ENCODE measurements at regions not wholly inside any gene's neighbourhood (a gene's known extent, or its start where the extent isn't known, plus 50 kb on each side); places are given as distances from the start of the nearest gene placed in this dataset.
"Not testable (repeated sequence)": the region's sequence is repeated elsewhere in the genome, so short reads cannot be mapped to it uniquely, and the experiment has no call there.

DNA sequence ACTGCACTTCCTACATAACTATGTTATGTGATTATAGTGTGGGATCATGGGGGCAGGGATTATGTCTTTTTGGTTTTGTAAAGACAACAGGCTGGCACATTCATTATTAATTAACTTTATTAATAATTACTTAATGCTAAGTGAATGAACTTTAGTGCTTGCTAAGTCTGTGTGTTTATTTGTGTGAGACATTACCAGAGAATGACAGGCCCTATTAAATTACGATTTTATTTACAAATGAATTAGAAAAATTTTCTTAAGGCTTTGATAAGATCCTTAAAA lies 100.9 kb downstream of the CD83 start:
- no peak for DNase-seq

DNA sequence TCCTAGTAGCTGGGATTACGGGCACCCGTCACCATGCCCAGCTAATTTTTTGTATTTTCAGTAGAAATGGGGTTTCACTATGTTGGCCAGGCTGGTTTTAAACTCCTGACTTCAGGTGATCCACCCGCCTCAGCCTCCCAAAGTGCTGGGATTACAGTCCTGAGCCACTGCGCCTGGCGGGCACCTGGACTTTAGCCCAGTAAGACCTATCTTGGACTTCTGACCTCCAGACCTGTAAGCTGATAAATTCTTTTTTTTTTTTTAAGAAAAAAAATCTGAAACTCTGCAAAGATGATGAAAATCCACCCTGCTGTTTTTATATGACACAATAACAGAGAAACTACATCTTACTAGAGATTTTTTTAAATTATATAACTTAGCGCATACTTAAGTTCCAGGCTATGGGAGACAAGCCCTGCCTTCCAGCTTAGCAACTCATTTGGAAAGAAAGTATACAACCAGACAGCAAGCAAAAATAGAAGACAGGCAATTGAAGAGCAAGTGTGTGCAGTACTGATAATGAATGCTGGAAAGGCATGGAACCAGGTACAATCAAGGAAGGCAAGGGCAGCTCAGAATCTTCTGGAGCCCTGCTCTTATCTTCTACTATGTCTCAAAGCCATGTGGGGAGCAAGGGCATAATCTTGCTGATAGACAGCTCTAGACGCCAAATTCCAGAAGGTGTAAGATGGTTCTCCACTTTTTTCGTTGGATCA lies 104.2 kb downstream of the CD83 start:
- no peak for DNase-seq

DNA sequence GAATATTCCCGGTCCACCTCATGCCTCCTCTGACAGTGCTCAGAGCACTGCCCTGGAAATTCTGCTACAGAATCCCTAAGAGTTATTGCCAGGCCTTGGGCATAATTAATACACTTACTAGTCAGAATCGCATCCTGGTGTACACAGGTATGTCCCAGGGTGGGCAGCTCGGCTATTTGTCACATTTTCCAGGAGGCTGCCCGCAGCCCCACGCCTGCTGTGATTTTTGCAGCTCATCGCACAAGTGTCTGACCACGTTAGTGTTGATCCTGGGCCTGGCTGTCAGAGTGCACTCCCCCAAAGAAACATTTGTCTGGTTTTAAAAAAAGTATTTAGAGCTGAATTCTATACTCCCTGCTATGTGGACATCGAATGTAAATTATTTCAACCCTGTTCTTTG lies 105.4 kb downstream of the CD83 start:
- no peak for DNase-seq

DNA sequence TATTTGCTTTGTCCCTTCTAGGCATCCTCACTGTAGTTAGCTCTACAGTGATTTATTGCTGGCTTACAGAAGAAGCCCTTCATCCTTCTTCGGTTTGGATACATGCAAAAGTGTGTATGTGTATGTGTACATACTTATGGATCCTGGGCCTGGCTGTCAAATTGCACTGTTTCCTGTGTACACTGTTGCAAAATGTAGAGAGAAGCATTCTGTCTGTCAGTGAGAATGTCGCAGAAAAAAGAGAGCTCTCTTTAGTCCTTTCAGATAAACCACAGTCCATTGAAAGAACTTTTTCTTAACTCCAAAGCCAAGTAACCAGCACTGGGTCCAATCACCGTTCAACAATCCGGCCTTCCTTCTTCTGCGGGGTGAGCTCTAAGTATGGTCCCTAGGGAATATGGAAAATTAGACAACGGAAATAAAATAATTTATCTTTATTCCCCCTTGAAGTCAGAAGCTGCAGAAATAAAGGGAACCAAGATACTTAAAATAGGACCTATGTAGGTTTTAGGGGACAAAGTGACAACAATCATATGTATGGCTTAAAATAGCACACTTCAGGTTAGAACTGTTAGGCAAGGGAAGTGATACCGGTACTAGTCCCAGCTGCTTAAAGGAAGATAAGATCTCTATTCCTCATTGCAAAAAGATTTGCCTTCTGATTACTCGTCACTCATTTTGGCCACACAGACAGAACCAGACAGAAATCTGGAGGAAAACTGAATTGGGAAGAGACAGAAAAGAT lies 107.0 kb downstream of the CD83 start:
- DNase-seq = no peak

DNA sequence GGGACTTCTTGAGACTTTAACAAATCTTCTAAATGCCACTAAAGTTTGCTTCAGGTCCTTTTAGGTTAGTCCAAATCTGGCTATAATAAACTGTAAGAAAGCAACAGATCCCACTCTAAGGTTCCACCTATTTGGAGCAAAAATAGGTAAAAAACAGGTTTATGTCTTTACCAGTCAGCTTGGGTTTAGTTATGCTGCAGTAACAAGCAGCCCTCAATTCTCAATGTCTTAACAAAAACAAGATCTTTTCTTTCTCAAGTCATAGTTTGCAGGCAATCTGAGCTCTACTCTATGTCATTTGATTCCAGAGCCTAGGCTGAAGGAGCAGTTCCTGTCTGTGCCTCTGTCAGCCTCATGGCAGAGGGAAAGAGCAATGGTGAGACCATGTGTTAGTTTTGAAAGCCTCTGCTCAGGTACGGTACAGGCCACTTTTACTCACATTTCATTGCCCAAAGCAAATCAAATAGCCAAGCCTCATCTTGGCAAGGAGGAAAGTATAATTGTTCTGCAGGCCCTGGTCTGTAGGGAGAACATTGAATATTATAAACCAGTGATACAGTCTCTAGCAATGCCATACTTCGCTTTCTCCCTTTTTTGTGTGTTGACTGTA lies 108.6 kb downstream of the CD83 start:
- no peak for DNase-seq

DNA sequence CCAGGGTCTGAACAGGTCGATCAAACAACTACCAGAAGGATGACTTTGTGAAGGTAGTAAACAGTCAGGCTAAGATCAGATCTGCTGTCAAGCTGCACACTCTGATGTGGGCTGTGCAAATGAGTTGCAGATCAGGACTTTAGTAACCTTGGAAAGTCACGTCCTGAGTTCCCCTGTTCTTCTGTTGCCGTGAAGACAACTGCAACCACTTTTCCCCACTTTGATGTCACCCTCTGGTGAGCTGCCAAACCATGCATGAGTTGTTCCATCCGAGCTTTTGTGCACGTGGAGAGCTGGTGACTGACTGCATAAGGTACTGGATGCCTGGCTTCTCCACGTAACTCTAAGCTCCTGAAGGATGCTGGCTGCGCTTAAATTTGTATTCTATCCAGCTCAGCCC lies 111.0 kb downstream of the CD83 start:
- DNase-seq = peak; percentile 28

DNA sequence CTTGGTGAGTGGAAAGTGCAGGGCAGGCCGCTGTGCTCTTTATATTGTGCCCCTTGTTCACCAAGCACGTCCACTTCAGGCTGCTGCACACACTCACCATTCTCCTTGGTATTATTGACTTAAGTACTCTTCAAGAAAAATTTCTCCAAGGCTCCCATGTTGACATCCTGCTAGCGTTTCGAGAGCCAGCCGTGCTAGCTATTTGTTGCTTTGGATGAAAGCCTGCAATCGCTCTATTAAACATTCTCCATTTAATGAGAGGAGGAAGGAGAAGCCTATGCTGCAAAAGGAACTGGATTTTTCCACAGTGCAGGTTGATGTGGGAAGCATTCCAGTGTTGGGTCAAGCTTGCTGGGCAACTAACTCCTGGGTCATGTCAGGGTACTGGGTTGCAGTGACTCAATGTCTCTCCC lies 113.5 kb downstream of the CD83 start:
- no peak for DNase-seq

DNA sequence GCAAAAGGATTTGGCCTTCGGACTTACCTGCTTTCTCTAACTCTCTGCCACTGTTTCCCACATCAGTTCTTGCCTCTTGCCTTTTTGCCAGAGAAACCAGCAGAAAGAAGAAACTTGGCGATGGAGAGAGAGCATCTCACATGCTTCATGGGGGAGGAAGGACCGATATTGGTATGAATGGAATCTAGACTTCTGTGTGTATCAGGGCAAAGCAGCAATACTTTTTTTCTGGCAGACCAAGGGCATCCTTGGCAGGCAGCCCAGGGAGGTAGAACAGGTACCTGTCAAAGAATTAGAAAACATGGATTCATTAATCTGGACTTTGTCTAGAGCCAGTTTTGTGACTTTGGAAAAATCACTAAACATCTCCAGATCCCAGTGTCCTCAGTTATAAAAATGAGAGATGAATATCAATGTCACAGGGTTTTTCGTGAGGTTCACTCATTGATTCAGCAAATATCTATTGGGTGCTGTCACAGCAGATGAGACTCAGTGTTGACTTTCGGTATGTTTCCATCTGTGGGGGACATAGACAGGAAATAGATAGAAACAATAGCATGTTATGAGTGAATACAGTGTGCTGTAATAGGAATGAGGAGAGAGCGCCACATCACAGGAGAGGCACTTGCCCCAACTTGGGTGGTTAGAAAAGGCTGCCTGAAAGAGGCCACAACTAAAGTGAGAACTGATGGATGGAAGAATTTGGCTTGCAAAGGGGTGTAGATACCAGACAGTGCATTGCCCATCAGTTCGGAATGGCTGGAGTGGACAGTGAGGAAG lies 114.1 kb downstream of the CD83 start:
- no peak for DNase-seq

DNA sequence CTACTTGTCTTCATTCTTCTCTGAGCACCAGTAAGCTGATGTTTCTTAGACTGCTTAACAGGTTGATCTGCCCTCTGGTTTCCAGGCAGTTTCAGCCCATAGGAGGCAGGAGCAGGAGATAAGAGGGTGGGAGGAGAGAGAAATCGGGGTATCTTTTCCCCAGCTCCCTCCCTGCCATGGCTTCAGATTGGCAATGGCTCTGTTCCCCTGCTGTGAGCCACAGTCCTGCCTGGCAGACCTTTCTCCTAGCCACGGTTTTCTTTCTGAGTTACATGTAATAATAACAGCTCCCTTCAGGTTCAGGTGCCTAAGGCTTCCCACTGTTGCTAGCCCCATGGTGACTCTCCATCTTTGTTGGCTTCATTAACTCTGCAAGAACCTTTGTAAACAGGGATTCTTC lies 115.3 kb downstream of the CD83 start:
- no peak for DNase-seq

DNA sequence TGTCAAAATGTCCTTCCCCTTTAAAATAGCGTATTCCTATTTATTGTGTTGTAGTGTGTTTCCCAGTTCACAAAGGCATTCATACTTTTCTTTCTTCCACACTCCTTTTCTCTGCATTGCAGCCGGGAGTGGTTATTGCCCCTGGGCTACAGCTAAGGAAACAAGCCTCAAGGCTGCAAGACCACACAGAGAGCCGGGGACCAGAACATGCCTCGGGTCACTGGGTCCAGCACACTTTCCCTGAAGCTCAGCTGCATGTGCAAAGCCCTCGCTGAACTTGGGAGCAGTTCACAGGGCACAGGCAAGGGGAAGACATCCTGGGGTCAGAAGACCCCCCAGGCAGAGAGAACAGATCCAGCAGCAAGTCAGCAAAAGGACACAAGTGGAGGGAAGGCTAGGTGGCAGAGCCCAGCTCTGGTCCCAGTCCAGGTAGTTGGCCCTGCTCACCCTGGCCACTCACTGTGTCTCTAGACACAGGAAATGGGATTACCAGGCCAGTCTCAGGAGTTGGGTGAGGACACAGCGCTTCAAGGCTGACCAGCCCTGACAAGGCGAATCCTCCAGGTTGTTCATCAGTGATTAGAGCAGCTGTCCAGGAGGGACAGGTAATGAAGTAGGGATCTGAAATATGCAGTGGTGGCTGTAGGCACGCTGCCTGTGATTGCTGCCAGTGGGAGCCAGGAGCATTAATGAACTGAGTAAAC lies 118.2 kb downstream of the CD83 start:
- DNase-seq = no peak

DNA sequence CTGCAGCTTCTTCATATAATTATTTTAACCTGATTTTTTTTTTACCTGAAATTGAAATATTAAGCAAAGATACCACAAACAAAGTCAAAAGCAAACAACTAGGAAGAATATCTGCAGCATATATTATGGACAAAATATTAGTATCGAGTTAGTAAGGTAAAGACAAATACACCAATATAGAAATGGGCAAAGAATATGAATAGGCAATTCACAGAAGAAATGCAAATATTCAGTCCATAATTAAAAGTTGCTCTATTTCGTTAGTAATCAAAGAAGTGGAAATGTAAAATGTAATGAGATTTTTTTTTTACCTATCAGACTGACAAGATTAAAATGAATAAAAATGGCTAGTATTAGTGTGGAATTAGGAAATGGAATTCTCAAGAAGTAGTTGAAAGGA lies 121.5 kb downstream of the CD83 start:
- no peak for DNase-seq

DNA sequence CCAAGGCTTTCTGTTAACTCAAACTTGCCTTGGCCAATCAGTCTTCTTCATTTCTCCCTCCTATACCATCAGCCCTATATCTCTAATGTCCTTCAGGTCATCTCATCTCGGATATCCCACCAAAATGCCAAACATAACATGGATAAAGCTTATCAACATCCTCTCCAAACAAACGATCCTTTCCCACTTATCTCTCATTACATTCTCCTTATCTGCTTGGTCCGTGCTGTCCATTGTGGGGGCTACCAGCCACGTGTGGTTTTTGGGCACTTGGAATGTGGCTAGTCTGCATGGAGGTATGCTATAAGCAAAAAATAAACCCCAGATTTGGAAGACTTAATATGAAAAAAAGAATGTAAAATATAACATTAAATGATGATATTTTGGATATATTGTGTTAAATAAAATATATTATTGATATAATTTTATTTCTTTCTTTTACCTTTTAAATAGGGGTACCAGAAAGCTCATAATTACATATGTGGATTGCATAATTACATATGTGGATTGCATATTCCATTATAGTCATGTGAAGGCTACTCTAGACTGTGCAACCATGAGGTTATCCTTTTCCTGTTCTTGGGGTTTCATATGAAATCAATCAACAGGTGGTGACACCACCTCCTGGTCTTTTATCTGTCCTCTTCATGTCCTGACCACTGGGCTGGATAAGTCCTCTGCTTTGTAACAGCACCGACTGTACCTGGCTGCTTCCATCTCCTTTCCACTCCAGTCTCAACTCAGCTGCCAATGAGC lies 123.0 kb downstream of the CD83 start:
- DNase-seq = no peak

DNA sequence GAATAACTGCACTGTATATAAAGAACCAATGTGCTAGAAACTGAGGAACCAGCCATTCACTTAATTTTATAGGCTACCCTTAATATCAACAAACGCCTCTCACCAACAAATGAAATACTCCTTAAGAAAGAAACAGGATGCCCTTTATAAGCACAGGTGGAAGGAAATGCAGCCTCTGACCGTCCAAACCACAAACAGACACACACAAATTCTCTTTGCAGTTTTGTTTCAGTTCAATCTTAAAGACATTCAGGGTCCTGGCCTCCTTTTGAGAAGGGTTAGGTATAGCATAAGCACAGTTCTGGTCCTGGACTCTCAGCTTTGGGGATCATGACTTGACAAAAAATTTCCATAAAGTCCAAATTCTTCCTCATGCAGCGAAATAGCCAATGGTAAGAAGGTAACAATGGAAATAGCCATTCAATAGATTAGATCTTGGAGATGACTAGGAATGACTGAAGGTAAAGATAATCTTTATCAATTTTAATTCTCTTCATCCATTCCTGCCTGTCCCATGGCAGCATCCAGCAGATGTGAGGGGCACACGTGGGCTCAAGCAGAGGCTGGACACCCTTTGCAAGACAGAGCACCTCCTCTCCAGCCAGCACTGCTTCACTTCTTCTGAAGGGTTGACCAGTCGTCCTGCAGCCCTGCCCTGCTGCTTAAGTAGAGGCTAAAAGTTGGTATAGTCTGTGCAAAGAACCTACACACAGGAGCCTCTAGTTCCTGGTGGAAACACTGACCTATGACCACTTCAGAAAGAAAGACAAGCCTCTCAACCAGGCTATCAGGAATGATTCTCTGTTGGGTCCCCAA lies 123.9 kb downstream of the CD83 start:
- DNase-seq = no peak

DNA sequence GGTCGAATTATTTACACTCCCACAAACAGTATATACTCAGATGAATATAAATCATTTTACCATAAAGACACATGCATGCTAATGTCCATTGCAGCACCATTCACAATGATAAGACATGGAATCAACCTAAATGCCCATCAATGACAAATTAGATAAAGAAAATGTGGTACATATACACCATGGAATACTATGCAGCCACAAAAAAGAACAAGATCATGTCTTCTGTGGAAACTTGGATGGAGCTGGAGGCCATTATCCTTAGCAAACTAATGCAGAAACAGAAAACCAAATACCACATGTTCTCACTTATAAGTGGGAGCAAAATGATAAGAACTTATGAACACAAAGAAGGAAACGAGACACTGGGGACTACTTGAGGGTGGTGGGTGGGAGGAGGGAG lies 125.3 kb downstream of the CD83 start:
- DNase-seq = not testable (repeated sequence)

DNA sequence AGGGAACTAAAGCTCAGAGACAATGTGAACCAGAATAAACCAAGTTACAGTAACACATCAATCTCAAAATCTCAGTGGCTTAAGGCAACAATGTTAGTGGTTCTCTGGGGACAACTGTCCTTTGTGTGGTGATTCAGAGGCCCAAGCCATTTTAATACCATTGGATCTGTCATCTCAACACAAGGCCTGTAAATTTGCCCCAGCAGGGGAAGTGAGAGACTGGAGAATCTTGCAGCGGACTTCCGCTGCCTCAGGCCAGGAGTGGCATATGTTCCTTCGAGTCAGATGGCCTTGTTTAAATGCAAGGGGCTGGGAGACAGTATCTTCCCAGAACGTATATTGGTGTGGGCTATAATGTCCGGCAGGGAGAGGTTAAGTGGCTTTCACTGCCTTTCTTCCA lies 126.0 kb downstream of the CD83 start:
- DNase-seq = no peak

DNA sequence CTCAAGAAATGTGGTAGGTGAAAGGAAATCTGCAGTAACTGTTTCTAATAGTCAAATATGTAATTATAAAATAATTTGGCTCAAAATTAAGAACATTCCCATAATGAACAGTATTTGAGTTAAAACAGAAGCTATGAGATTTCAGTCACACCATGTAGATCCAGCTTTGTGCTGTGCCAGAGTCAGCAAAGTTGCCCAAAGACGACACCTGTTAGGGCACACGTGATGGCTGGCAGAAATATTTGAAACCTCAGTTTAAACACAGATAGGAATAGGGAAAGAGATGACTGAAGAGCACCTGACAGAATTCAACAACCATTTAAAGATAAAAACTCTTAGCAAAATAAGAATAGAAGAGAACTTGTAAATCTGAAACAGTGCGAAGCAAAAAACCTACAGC lies 129.3 kb downstream of the CD83 start:
- DNase-seq = no peak

DNA sequence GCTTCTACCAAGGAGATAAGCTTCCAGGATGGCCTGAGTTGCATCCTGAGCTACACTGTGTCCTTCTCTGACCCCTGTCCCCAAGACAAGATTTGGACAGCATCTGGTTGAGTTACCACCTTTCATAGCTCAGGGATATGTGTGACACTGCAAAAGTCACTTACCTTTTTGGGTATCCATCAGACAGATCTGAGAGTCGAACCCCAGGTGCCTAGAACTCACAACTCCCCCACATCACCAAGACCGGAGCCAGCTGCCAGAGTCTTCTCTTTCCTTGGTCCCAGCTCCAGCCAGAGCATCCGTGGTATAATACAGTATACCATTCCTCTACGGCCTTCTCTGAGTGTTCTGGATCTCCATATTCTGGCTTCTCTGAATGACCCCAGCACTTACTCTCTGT lies 133.0 kb downstream of the CD83 start:
- no peak for DNase-seq

DNA sequence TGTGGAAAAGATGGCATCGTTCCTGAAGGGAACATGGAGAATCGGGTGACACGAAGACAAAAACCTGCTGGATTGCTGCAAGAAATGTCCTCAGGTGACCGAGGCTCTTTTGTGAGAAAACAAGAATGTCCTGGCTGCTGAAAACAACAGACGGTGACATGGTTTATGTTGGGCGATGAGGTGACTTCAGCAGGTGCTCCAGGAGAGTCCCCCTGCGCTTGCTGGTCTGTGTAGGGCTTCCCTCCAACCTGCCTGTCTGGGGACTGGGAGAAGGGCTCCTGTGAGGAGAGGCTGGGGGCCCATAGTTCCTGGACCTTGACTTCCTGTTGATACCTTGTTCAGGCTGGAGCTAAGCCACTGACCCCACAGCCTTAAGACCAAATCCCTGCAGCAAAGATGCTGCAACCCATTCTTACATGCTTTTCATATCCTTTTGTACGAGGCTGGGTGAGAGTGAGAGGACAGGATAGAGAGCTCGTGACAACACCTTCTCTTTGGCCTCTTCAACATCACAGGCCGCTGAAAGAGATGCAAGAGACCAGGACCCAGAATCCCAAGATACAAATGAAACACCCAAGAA lies 134.8 kb downstream of the CD83 start:
- DNase-seq = no peak

DNA sequence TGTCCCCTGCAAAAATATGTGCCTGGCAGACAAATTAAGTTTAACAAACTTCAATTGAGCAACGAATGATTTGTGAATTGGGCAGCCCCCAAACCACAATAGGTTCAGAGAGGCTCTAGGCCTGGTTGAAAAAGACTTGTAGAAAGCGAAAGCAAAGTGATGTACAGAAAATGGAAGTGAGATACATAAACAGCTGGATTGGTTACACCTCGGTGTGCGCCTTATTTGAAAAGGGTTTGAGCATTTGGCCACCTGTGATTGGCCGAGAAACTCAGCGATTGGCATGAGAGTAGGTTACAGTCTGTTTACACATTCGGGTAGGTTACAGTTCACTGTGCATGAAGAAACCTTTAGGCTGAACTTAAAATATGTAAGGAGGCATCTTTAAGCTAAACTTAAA lies 136.9 kb downstream of the CD83 start:
- DNase-seq = no peak

DNA sequence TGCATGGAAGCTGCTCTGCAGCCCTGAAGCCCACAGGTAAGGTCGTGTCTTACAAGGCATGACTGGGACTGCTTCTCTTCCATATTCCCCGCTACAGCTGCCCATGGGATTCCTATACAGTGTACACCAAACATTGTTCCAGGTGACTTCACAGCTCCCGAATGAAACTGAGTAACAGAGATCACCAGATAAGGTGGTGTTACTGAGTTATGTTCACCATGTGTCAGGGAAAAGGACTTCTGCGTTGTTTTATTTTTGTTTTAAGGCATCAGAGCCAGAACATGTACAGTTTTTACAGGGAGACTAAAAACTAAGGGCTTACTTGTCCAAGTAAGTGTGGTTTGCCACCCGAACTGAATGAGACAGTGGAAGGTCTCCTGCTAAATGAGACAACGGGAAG lies 138.3 kb downstream of the CD83 start:
- DNase-seq = no peak

DNA sequence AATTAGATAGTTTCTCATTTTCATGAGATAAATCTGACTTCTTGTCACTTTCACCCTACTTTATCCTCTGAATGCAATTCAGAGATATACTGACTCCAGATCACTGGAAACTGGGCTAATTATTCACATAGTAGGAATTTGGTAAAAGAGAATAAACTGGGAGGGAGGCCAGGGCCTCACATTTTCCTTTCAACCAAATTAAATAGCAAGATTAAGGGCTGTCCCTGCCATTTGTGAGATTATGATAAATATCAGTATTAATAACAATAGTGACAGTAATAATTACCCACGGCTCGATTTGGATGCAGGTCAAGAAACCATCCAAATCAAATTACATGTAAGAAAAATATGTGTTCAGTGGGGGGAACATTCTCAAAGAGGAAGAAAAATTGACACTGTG lies 140.5 kb downstream of the CD83 start:
- DNase-seq = no peak

Measured in suppressor macrophage treated with lipopolysaccharide for 4 hours (primary cell).